SU-DHL-6 (cell line): ENCODE measurements at regions not wholly inside any gene's neighbourhood (a gene's known extent, or its start where the extent isn't known, plus 50 kb on each side); places are given as distances from the start of the nearest gene placed in this dataset.

Experiments used
- H2AFZ ChIP-seq: fragments of 200-600 bp; sonication (generic); 2 replicates; pipeline ENCODE4 v1.6.1; 2014; ENCODE audit warnings: low read depth, mild to moderate bottlenecking, moderate library complexity, mixed read lengths, antibody characterized with exemption, low read length; ENCODE audit not compliant: severe bottlenecking
- H3F3A ChIP-seq: fragments of 200-600 bp; shearing (Covaris generic); 2 replicates; pipeline ENCODE4 v1.6.0; 2016; ENCODE audit warnings: antibody characterized with exemption, mild to moderate bottlenecking; ENCODE audit not compliant: insufficient read depth
- H3K27ac ChIP-seq: fragments of 200-600 bp; sonication (generic); 2 replicates; pipeline ENCODE4 v1.5.1; 2016; ENCODE audit warnings: low read depth, mild to moderate bottlenecking, low read length, moderate library complexity, mixed read lengths
- H3K27me3 ChIP-seq: fragments of 200-600 bp; sonication (generic), shearing (Covaris generic); 2 replicates; pipeline ENCODE4 v1.6.0; 2014; ENCODE audit warnings: mild to moderate bottlenecking, low read length
- H3K36me3 ChIP-seq: fragments of 200-600 bp; sonication (generic); 2 replicates; pipeline ENCODE4 v1.6.1; 2014; ENCODE audit warnings: mild to moderate bottlenecking, low read length, mixed read lengths
- H3K4me2 ChIP-seq: fragments of 300-600, 200-600 bp; shearing (Covaris generic), sonication (generic); 2 replicates; pipeline ENCODE4 v1.6.0; 2014; ENCODE audit warnings: low read length, low read depth, mild to moderate bottlenecking; ENCODE audit not compliant: poor library complexity, severe bottlenecking
- H3K4me3 ChIP-seq: fragments of 200-600 bp; sonication (generic); 2 replicates; pipeline ENCODE4 v1.5.1; 2014; ENCODE audit warnings: antibody characterized with exemption, low read length, mild to moderate bottlenecking, mixed read lengths; ENCODE audit not compliant: insufficient read depth, poor library complexity, severe bottlenecking
- H3K79me2 ChIP-seq: fragments of 200-600 bp; sonication (generic); 2 replicates; pipeline ENCODE4 v1.6.1; 2014; ENCODE audit warnings: mild to moderate bottlenecking, low read length, moderate library complexity; ENCODE audit not compliant: insufficient read depth
- H3K9ac ChIP-seq: fragments of 200-600 bp; sonication (generic); 2 replicates; pipeline ENCODE4 v1.7.0; 2014; ENCODE audit warnings: mild to moderate bottlenecking, low read length
- H3K9me2 ChIP-seq: fragments of 200-600 bp; sonication (generic); replicated peaks from 2 replicates; pipeline ENCODE4 v1.6.1; 2014; ENCODE audit warnings: low read length; ENCODE audit not compliant: insufficient read depth
- H3K9me3 ChIP-seq: fragments of 200-600 bp; sonication (generic); 2 replicates; pipeline ENCODE4 v1.6.1; 2014; ENCODE audit warnings: low read length, mixed read lengths; ENCODE audit not compliant: insufficient read depth
- H4K20me1 ChIP-seq: fragments of 200-600 bp; sonication (generic); 2 replicates; pipeline ENCODE4 v1.6.1; 2014; ENCODE audit warnings: low read depth, mild to moderate bottlenecking, antibody characterized with exemption, low read length, moderate library complexity, mixed read lengths
- CTCF ChIP-seq: fragments of 200-600 bp; sonication (generic); IDR thresholded peaks from one replicate; pipeline ENCODE4 v1.5.1; 2017; ENCODE audit warnings: antibody characterized with exemption, mild to moderate bottlenecking, low read length, moderate library complexity; ENCODE audit not compliant: insufficient read depth, poor library complexity, severe bottlenecking
- EZH2phosphoT487 ChIP-seq: fragments of 200-600 bp; sonication (generic), shearing (Covaris generic); conservative IDR thresholded peaks from 2 replicates; pipeline ENCODE4 v1.6.1; 2018; ENCODE audit warnings: mild to moderate bottlenecking, antibody characterized with exemption, low read length, moderate library complexity, mixed read lengths

GRCh38 chr14:96989306-96989705, 192.1 kb downstream of the VRK1 start:
- H2AFZ ChIP-seq: no peak overlapping the region
- no peaks in the 10 kb centered on the region for H3K9me3 ChIP-seq
- no peak overlapping the region for H3K4me3 ChIP-seq
- TF ChIP-seq CTCF (no peak), EZH2phosphoT487 (no peak)
- H3K27me3 ChIP-seq: no peaks in the 10 kb centered on the region
- H3K27ac ChIP-seq: no peak overlapping the region
- no peaks in the 10 kb centered on the region for H3K79me2 ChIP-seq
- H3F3A ChIP-seq: no peaks in the 10 kb centered on the region
- no peaks in the 10 kb centered on the region for H3K36me3 ChIP-seq
- no peaks in the 10 kb centered on the region for H3K9me2 ChIP-seq
- no peak overlapping the region for H3K4me2 ChIP-seq
- H4K20me1 ChIP-seq: no peaks in the 10 kb centered on the region
- H3K9ac ChIP-seq: no peak overlapping the region

GRCh38 chr14:96991226-96991625, 194.0 kb downstream of the VRK1 start:
- no peaks in the 10 kb centered on the region for H4K20me1 ChIP-seq

GRCh38 chr14:96994999-96995398, 197.8 kb downstream of the VRK1 start:
- TF ChIP-seq EZH2phosphoT487: no peak
- no peak for TF ChIP-seq CTCF
- Histone ChIP-seq H3K79me2 (no peaks in the 10 kb centered on the region), H3K27ac (no peak overlapping the region), H3K36me3 (no peaks in the 10 kb centered on the region), H3K9ac (no peak overlapping the region), H3K4me3 (no peak overlapping the region), H2AFZ (no peak overlapping the region), H3K4me2 (no peak overlapping the region), H4K20me1 (no peaks in the 10 kb centered on the region), H3K9me3 (peaks cover 2% of the 10 kb centered on the region; the same call in 1 of the 2 replicates), H3K9me2 (no peaks in the 10 kb centered on the region), H3F3A (no peaks in the 10 kb centered on the region), H3K27me3 (no peaks in the 10 kb centered on the region)

More at GRCh38 chr14:96991226-96991625, 194.0 kb downstream of the VRK1 start:
- Histone ChIP-seq H3K9me2 (no peaks in the 10 kb centered on the region), H3F3A (no peaks in the 10 kb centered on the region), H3K36me3 (no peaks in the 10 kb centered on the region), H3K27ac (no peak overlapping the region), H2AFZ (no peak overlapping the region), H3K9me3 (no peaks in the 10 kb centered on the region), H3K9ac (no peak overlapping the region), H3K4me2 (no peak overlapping the region), H3K27me3 (no peaks in the 10 kb centered on the region), H3K4me3 (no peak overlapping the region), H3K79me2 (no peaks in the 10 kb centered on the region)
- TF ChIP-seq EZH2phosphoT487: no peak
- TF ChIP-seq CTCF: no peak

GRCh38 chr14:96997269-96997668, 200.1 kb downstream of the VRK1 start:
- TF ChIP-seq EZH2phosphoT487: no peak
- no peak for TF ChIP-seq CTCF
- Histone ChIP-seq H3K9me3 (peaks cover 12% of the 10 kb centered on the region; the same call in 1 of the 2 replicates), H3K9ac (no peak overlapping the region), H4K20me1 (no peaks in the 10 kb centered on the region), H3K27me3 (no peaks in the 10 kb centered on the region), H3K4me2 (no peak overlapping the region), H3F3A (no peaks in the 10 kb centered on the region), H3K36me3 (no peaks in the 10 kb centered on the region), H3K9me2 (no peaks in the 10 kb centered on the region), H3K4me3 (no peak overlapping the region), H2AFZ (no peak overlapping the region), H3K79me2 (no peaks in the 10 kb centered on the region), H3K27ac (no peak overlapping the region)
